Endothelial cell (in vitro differentiated cells): ENCODE measurements at regions not wholly inside any gene's neighbourhood (a gene's known extent, or its start where the extent isn't known, plus 50 kb on each side); places are given as distances from the start of the nearest gene placed in this dataset.

Experiments
- DNase-seq: peaks from one replicate; pipeline ENCODE4 v3.0.0; 2021; ENCODE audit warnings: low spot score
- H3K27ac Mint-ChIP-seq: one replicate; pipeline ENCODE4 v1.8.0; 2021; ENCODE audit warnings: mixed read lengths, inconsistent platforms; ENCODE audit not compliant: unreplicated experiment
- H3K27me3 Mint-ChIP-seq: one replicate; pipeline ENCODE4 v1.8.0; 2021; ENCODE audit warnings: mild to moderate bottlenecking, moderate library complexity, mixed read lengths, inconsistent platforms; ENCODE audit not compliant: unreplicated experiment
- H3K36me3 Mint-ChIP-seq: one replicate; pipeline ENCODE4 v1.8.0; 2021; ENCODE audit warnings: mild to moderate bottlenecking, low read depth, mixed read lengths, inconsistent platforms; ENCODE audit not compliant: unreplicated experiment
- H3K4me1 Mint-ChIP-seq: one replicate; pipeline ENCODE4 v1.8.0; 2021; ENCODE audit warnings: mild to moderate bottlenecking, mixed read lengths, inconsistent platforms; ENCODE audit not compliant: unreplicated experiment
- H3K4me3 Mint-ChIP-seq: one replicate; pipeline ENCODE4 v1.8.0; 2021; ENCODE audit warnings: mild to moderate bottlenecking, mixed read lengths, inconsistent platforms; ENCODE audit not compliant: unreplicated experiment
- H3K9me3 Mint-ChIP-seq: one replicate; pipeline ENCODE4 v1.8.0; 2021; ENCODE audit warnings: mixed read lengths, inconsistent platforms; ENCODE audit not compliant: unreplicated experiment
- TF ChIP-seq, protein P1 (sequence below): fragments of 200-600 bp; sonication (generic); IDR thresholded peaks from one replicate; pipeline ENCODE4 v1.5.0; 2021; ENCODE audit warnings: antibody characterized with exemption; ENCODE audit not compliant: unreplicated experiment

DNA sequence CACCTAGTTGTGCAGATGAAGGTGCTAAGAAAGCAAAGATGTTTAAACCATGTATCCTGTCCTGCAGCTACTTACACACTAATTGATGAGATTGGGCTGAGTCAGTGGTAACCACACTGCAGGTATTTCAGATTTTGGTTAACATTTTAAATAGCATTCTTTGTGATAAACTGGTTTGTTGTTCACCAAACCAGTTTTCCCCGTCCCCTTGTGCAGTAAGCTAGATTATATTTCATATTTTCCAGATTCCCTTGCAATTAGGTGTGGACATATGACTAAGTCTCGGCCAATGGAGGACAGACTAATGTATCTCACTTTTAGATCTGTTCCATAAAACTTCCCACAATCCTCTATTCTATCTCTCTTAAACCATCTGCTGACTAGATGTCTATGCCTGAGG lies 320.4 kb downstream of the RWDD3 start:
- no peak overlapping the region for H3K27ac Mint-ChIP-seq
- peaks cover 4% of the 10 kb centered on the region for H3K36me3 Mint-ChIP-seq
- no peak for DNase-seq
- H3K27me3 Mint-ChIP-seq: no peaks in the 10 kb centered on the region
- H3K4me3 Mint-ChIP-seq: no peak overlapping the region
- H3K4me1 Mint-ChIP-seq: no peaks in the 10 kb centered on the region
- peaks cover 4% of the 10 kb centered on the region for H3K9me3 Mint-ChIP-seq
- TF ChIP-seq, protein P1, sequence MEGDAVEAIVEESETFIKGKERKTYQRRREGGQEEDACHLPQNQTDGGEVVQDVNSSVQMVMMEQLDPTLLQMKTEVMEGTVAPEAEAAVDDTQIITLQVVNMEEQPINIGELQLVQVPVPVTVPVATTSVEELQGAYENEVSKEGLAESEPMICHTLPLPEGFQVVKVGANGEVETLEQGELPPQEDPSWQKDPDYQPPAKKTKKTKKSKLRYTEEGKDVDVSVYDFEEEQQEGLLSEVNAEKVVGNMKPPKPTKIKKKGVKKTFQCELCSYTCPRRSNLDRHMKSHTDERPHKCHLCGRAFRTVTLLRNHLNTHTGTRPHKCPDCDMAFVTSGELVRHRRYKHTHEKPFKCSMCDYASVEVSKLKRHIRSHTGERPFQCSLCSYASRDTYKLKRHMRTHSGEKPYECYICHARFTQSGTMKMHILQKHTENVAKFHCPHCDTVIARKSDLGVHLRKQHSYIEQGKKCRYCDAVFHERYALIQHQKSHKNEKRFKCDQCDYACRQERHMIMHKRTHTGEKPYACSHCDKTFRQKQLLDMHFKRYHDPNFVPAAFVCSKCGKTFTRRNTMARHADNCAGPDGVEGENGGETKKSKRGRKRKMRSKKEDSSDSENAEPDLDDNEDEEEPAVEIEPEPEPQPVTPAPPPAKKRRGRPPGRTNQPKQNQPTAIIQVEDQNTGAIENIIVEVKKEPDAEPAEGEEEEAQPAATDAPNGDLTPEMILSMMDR: no peak

DNA sequence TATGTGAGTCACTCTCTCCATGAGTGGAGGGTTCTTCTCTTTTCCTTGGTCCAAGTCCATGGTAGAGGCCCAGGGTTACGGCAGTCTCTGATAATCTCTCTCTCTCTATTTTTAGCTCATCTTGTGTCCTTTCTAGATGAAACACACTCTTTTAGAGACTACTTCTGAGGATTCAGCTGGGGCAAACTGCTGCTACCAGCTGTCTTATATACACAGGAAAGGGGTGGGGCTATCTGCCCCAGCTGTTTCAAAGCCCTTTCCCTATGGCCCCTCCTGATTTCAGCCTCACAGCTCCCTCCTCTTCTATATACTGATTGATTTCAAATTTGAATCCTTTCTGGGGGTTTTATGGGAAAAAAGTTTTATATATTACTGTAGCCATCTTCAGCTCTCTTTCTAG lies 324.8 kb downstream of the RWDD3 start:
- DNase-seq: no peak
- Mint-ChIP-seq H3K27me3 (no peaks in the 10 kb centered on the region), H3K9me3 (peaks cover 4% of the 10 kb centered on the region), H3K27ac (no peak overlapping the region), H3K4me1 (no peaks in the 10 kb centered on the region), H3K36me3 (peaks cover 4% of the 10 kb centered on the region), H3K4me3 (no peak overlapping the region)
- TF ChIP-seq, protein P1: no peak

DNA sequence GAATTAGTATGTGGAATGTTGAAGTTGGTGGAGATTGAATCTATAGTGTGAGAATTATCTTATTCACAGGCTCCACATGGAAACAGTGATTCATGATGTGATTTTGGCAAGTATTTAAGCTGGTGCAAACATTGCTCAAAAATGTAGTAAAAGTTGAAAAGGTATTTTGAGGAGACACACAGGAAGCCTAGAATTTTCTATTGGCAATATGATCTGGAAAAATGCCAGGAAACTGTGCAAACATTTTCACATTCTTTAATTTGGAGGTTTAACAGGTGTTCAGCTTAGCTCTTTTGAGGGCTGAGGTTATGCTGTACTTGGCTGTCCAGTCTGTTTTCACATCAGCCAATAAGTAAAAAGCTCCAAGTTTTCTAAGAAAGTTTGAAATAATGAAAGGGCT lies 327.3 kb downstream of the RWDD3 start:
- Mint-ChIP-seq H3K36me3 (peaks cover 4% of the 10 kb centered on the region), H3K4me3 (no peak overlapping the region), H3K9me3 (peaks cover 4% of the 10 kb centered on the region), H3K27me3 (no peaks in the 10 kb centered on the region), H3K4me1 (no peaks in the 10 kb centered on the region), H3K27ac (no peak overlapping the region)
- TF ChIP-seq, protein P1: no peak
- no peak for DNase-seq

DNA sequence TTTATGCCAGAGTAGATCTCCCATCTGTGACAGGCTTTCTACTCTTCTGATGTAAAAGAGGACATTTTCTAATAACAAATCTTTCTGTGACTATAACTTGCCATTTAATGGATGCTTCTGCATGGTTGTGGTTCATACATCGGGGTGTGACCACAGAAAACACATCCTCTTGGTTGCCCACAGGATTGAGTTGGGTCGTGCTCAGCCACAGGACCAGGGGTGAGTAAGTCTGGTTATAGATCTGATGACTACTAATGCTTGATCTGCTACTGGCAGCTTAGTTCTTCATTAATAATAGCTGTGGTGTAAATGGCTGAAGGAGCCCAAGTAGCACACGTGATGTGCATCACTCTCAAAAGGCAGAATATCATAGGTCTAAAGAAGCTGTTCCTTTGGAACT lies 328.2 kb downstream of the RWDD3 start:
- Mint-ChIP-seq H3K27me3 (no peaks in the 10 kb centered on the region), H3K4me1 (no peaks in the 10 kb centered on the region), H3K4me3 (no peak overlapping the region), H3K9me3 (peaks cover 3% of the 10 kb centered on the region), H3K27ac (no peak overlapping the region), H3K36me3 (peaks cover 4% of the 10 kb centered on the region)
- TF ChIP-seq, protein P1: no peak
- DNase-seq: no peak

DNA sequence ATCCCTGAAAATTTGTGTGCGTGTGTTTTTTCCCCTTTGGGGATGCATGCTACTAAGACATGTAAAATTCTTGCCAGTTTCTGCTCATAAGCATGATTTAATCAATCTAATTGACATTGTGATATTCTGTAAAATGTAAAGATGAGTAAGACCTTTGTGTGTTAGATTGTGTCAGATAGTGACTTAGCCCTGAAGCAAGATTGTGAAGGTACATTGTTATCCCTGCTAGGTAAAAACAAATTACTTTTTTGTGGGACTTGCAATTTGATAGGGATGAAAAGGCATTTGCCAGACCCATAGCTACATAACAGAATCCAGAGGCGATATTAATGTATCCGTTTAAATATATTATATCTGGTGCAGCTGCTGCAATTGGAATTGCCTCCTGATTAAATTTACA lies 338.0 kb downstream of the RWDD3 start:
- TF ChIP-seq, protein P1: no peak

More for the DNA sequence above, 338.0 kb downstream of the RWDD3 start:
- H3K27me3 Mint-ChIP-seq: no peaks in the 10 kb centered on the region
- no peak for DNase-seq
- no peak overlapping the region for H3K4me3 Mint-ChIP-seq
- H3K27ac Mint-ChIP-seq: no peak overlapping the region
- no peaks in the 10 kb centered on the region for H3K36me3 Mint-ChIP-seq
- H3K9me3 Mint-ChIP-seq: peaks cover 4% of the 10 kb centered on the region
- H3K4me1 Mint-ChIP-seq: peaks cover 6% of the 10 kb centered on the region
